Heart left ventricle (tissue), 16 donors: ENCODE measurements at regions not wholly inside any gene's neighbourhood (a gene's known extent, or its start where the extent isn't known, plus 50 kb on each side); places are given as distances from the start of the nearest gene placed in this dataset.

ENCODE experiments used
- ATAC-seq, 4 donors: fragments of 200-7000 bp; cut with Tn5 transposase; one replicate each; pipeline ENCODE4 v1.9.1; 2020 to 2022; ENCODE audit warnings: moderate library complexity in 4 of 4, mild to moderate bottlenecking in 3 of 4, moderate number of reproducible peaks in 1 of 4
- DNase-seq, 5 donors: peaks; one replicate each; pipeline ENCODE4 v3.0.0-alpha.2; 2020
- H3K27ac ChIP-seq, 12 donors: fragments of 200-600 bp; sonication (generic) in 4 of 12; one replicate each; pipeline versions ENCODE4 v1.5.0 to v1.8.0; 2016 to 2022; ENCODE audit warnings: mild to moderate bottlenecking in 2 of 12
- H3K27me3 ChIP-seq, 9 donors: fragments of 200-600 bp; sonication (generic) in 2 of 9; one replicate each; pipeline versions ENCODE4 v1.5.1 to v1.8.0; 2016 to 2022; ENCODE audit warnings: mild to moderate bottlenecking in 3 of 9
- H3K36me3 ChIP-seq, 9 donors: fragments of 200-600 bp; sonication (generic) in 2 of 9; one replicate each; pipeline versions ENCODE4 v1.5.0 to v1.8.0; 2018 to 2022; ENCODE audit warnings: mild to moderate bottlenecking in 2 of 9
- H3K4me1 ChIP-seq, 12 donors: fragments of 200-600 bp; sonication (generic) in 4 of 12; one replicate each; pipeline versions ENCODE4 v1.5.0 to v1.8.0; 2016 to 2022; ENCODE audit warnings: mild to moderate bottlenecking in 3 of 12
- H3K4me3 ChIP-seq, 12 donors: fragments of 200-600 bp; sonication (generic) in 4 of 12; one replicate each; pipeline versions ENCODE4 v1.5.0 to v1.8.0; 2017 to 2022; ENCODE audit warnings: mild to moderate bottlenecking in 9 of 12, moderate library complexity in 4 of 12
- H3K9me3 ChIP-seq, 12 donors: fragments of 200-600 bp; sonication (generic) in 4 of 12; one replicate each; pipeline versions ENCODE4 v1.5.0 to v1.8.0; 2016 to 2022; ENCODE audit warnings: mild to moderate bottlenecking in 1 of 12
- CTCF ChIP-seq, 12 donors: fragments of 200-600 bp; sonication (generic) in 4 of 12; IDR thresholded peaks; one replicate each; pipeline versions ENCODE4 v1.5.0 to v1.8.0; 2018 to 2022; ENCODE audit warnings: antibody characterized with exemption in 12 of 12, mild to moderate bottlenecking in 5 of 12
- POLR2A ChIP-seq, 2 donors: fragments of 450-650 bp; IDR thresholded peaks; one replicate each; pipeline ENCODE4 v1.6.1; 2017; ENCODE audit warnings: antibody characterized with exemption in 2 of 2, mild to moderate bottlenecking in 2 of 2, moderate library complexity in 2 of 2
- WGBS, 4 donors: extraction: QIAGEN DNeasy Blood & Tissue Kit in 2 of 4; methylation state at CpG; one replicate each; pipeline versions ENCODE4 v1.1.5 to v1.1.7; 2013 to 2018; 5-methylcytosine and 5-hydroxymethylcytosine counted together
- intact Hi-C, 10 donors: fragments of 100-400 bp; cut with DNase I; formaldehyde crosslinking; loops; one replicate each; pipeline versions ENCODE4 v1.11.1 to v1.14.2; 2022
- donor health status: ischemic (EF 13 %, LVEDD 7.1; RV severe dilation, severe dysfunction).
- donor health status: healthy with polysubstance abuse.
- donor health status: DM: no; HTN: yes; CAD: no.
- donor health status: DM: no; HTN: no; CAD: no.
- donor health status: ischemic (EF 25% LVEDD 6.9; RV normal size, moderate dysfunction).
- donor health status: ischemic (EF 25% LVEDD 5.7; RV mildly dilated, moderate dysfunction).
- donor health status: healthy.
- donor health status: DM: yes; HTN: yes; CAD: no.
- donor health status: ischemic (EF 35%, LVEDD 5.7; RV mildly dilated, moderate dysfunction).
- donor health status: nonischemic (EF 11% LVEDD 7.7; RV severe dilation, severe dysfunction).
- donor health status: DM: yes; HTN: yes; CAD: no.
- donor health status: PGD.
- donor health status: ischemic (EF 29% LVEDD 5.4; RV normal size, mild dysfunction).
- donor health status: nonischemic (EF 23%, LVEDD 6.1; RV moderate dilation, normal function).

GRCh38 chr6:28657381-28657768 is 131.7 kb downstream of the GPX5 start:
- peak overlapping the region in 11 of 12 donors; percentile 18 to 57 (median 42) for H3K4me3 ChIP-seq
- H3K27me3 ChIP-seq = peaks cover 0 to 72% (median 21%) of the 10 kb centered on the region in 9 donors
- ATAC-seq (no peak), DNase-seq (no peak)
- intact Hi-C loops = no loop called here
- no peaks in the 10 kb centered on the region for H3K9me3 ChIP-seq
- peaks cover 0 to 17% (median 3%) of the 10 kb centered on the region in 12 donors for H3K4me1 ChIP-seq
- 3 to 13% (median 6%) methylated on average over 10 of the region's 10 CpGs for WGBS, 4 donors
- H3K36me3 ChIP-seq = no peaks in the 10 kb centered on the region
- no peak overlapping the region for H3K27ac ChIP-seq
- TF ChIP-seq CTCF (IDR thresholded peaks at IDR 0.05) (no peak), POLR2A (IDR thresholded peaks at IDR 0.05) (no peak)

- intact Hi-C loops = no loop called here
- Histone ChIP-seq H3K4me1 (peaks cover 0 to 17% (median 3%) of the 10 kb centered on the region in 12 donors), H3K9me3 (no peaks in the 10 kb centered on the region), H3K36me3 (no peaks in the 10 kb centered on the region), H3K4me3 (peak overlapping the region in 11 of 12 donors; percentile 21 to 57 (median 42)), H3K27ac (no peak overlapping the region), H3K27me3 (peaks cover 0 to 72% (median 21%) of the 10 kb centered on the region in 9 donors)
- peak in 1 of 5 donors; percentile 12 for DNase-seq
- ATAC-seq = peak in 3 of 4 donors; percentile 41 to 91 (median 75)
- 3 to 5% (median 4%) methylated on average over 27 of the region's 27 CpGs for WGBS, 4 donors
- TF ChIP-seq CTCF (IDR thresholded peaks at IDR 0.05) (no peak), POLR2A (IDR thresholded peaks at IDR 0.05) (no peak)
These were observed 132.2 kb downstream of the GPX5 start for GRCh38 chr6:28657769-28658465.

GRCh38 chr6:28658475-28659249 is 133.0 kb downstream of the GPX5 start:
- TF ChIP-seq POLR2A (IDR thresholded peaks at IDR 0.05) = no peak
- no peak for TF ChIP-seq CTCF (IDR thresholded peaks at IDR 0.05)
- ATAC-seq (peak in 1 of 4 donors; percentile 18), DNase-seq (no peak)
- intact Hi-C loops = no loop called here
- WGBS, 4 donors = 2 to 4% (median 3%) methylated on average over 16 of the region's 16 CpGs
- Histone ChIP-seq H3K4me1 (peaks cover 0 to 17% (median 3%) of the 10 kb centered on the region in 12 donors), H3K9me3 (no peaks in the 10 kb centered on the region), H3K27me3 (peaks cover 0 to 72% (median 21%) of the 10 kb centered on the region in 9 donors), H3K36me3 (no peaks in the 10 kb centered on the region), H3K4me3 (peak overlapping the region; percentile 15 to 57 (median 42)), H3K27ac (no peak overlapping the region)

GRCh38 chr6:28659250-28659566 is 133.5 kb downstream of the GPX5 start:
- no peak for TF ChIP-seq CTCF (IDR thresholded peaks at IDR 0.05)
- no peak for TF ChIP-seq POLR2A (IDR thresholded peaks at IDR 0.05)

More at GRCh38 chr6:28659250-28659566, 133.5 kb downstream of the GPX5 start:
- no peaks in the 10 kb centered on the region for H3K9me3 ChIP-seq
- H3K36me3 ChIP-seq = no peaks in the 10 kb centered on the region
- H3K27me3 ChIP-seq = peaks cover 0 to 69% (median 21%) of the 10 kb centered on the region in 9 donors
- DNase-seq (no peak), ATAC-seq (no peak)
- peaks cover 0 to 17% (median 3%) of the 10 kb centered on the region in 12 donors for H3K4me1 ChIP-seq
- H3K27ac ChIP-seq = no peak overlapping the region
- WGBS, 4 donors = 38 to 55% (median 54%) methylated on average over 2 of the region's 2 CpGs
- intact Hi-C loops = no loop called here
- H3K4me3 ChIP-seq = peak overlapping the region in 4 of 12 donors; percentile 45 to 57 (median 50)
